KBM-7 (cell line): ENCODE measurements at regions not wholly inside any gene's neighbourhood (a gene's known extent, or its start where the extent isn't known, plus 50 kb on each side); places are given as distances from the start of the nearest gene placed in this dataset.

Experiments
- DNase-seq: peaks from one replicate; pipeline ENCODE4 v3.0.0-alpha.2; 2015
- in situ Hi-C: fragments of 300-500 bp; cut with MboI; formaldehyde crosslinking; loops from 2 replicates; pipeline ENCODE4 v1.14.3; 2020; ENCODE audit warnings: low sequenced_read_pairs, low pct_unique_long_range_greater_than_20kb, mixed read lengths

DNA sequence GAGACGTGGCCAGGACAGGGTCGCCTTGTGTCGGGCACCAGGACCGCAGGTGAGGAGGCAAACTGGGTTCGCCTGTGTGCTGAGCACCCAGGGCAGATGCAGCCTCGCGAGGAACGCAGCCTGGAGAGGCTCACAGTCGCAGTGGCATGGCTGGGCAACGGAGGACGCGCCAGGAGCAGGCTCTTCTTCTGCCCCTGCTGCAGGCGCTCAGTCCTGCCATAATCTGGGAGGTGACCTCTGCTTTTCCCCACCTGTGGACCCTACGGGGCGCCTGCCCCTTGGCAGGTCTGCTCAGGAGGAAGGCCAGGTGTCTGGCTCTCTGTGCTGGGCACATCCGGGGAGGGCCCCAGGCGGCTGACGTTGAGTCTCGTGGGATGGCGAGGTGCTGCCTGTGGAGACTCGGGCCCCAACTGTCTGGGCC is 1136.2 kb downstream of the BRD1 start:
- in situ Hi-C loops = no loop called here

DNA sequence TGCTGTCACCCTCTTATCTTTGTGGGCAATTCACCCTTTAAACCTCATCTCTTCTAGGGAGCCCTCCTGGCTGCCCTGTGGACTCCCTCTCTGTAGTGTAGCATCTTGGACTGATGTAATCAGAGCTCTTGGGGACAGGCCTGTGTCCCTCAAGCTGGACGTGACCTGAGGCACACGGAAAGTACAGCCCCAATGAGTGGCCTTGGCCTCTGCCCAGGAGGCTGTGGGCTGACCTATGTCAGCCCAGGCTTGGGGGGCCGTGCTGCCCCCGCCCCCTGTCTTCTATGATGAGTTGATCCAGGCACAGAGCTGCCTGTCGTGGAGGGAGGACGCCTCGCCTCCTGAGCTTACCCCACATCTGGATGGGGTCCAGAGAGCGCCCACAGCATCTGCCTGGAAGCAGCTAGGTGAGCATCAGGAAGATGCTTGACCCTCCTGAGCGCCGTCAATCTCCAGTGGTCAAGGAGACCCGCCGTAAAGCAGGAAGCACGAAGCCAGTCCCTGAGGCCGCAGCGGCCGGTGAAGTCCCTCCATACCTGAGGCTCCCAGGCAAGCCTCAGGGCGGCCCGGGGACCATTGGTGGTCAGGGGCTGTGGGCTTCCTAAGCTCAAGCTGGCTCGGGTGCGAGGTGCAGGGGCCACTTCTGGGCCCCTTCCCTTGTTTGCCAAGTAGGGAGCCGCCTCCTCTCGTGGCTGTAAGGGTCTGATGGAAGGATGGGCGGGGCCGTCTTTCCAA is 1136.9 kb downstream of the BRD1 start:
- no peak for DNase-seq
- in situ Hi-C loops = no loop called here

More for the DNA sequence above, 1136.2 kb downstream of the BRD1 start:
- DNase-seq = no peak

DNA sequence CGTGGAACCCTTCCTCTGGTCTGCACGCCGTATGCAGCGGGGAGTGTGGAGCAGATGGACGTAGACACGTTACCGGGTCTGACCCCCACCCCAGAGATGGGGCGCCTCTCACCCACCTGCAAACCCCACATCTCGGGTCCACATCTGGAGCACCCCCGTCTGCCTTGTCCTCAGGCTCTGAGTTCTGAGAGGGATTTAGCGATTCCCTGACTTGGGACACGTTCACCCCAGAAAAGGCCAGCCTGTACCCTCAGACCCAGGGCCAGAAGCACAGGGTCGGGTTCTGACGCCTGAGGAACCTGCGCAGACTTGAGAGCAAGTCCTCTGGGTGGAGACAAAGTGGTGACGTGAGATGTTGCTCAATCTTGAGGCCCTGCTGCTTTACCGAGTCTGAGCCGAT is 1138.5 kb downstream of the BRD1 start:
- DNase-seq = no peak
- in situ Hi-C loops = no loop called here

DNA sequence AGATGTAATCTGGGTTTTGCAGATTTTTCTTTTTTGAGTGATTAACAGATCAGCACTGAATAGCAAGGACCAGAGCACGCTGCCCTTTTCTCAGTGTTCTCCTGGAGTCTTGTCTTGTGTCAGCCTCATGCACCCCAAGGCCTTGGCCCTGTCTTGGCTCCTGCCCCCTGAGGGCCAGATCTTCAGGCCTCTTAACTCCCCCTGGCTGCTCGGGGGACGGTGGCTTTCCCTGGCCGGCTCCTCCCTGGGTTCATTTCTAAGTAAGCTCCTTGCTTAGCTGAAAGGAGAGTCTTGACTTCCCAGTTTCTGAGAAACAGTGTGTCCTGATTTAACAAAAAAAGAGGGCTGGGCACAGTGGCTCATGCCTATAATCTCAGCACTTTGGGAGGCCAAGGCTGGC is 1139.3 kb downstream of the BRD1 start:
- in situ Hi-C loops = no loop called here
- no peak for DNase-seq

DNA sequence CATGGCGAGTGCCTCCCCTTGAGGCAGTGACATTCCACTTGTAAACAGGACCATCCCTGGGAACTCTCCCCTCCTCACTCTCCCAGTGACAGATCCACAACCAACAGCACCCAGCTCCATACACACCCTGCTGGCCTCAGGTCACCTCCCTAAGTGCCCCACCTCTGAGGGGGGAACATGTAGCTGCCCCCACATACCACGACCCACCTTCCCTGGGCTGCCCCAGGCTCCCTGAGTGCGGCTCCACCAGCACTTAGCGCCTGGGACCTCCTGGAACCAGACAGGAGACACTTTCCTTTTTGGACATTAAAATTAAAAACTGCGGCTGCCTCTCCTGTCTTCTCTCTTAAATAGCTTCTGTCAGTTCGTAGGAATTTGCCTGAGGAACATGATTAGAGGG is 1140.1 kb downstream of the BRD1 start:
- in situ Hi-C loops = no loop called here
- DNase-seq = no peak

DNA sequence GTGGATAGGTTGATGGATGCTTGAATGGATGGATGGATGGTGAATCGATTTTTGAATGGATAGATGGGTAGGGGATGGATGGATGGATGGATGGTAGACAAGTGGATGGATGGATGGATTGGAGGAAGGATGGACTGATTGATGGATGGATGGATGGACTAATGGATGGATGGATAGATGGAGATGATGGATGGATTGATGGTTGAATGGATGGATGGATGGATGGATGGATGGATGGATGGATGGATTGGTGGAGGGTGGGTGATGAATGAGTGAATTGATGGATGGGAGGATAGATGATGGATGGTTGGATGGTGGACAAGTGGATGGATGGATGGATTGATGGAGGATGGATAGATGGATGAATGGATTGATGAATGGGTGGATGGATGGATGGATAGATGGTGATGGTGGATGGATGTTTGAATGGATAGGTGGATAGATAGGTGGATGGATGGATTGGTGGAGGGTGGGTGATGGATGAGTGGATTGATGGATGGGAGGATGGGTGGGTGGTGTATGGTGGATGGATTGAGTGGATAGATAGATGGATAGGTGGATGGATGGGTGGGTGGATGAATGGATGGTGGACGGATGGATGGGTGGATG is 1140.9 kb downstream of the BRD1 start:
- in situ Hi-C loops = no loop called here
- no peak for DNase-seq

DNA sequence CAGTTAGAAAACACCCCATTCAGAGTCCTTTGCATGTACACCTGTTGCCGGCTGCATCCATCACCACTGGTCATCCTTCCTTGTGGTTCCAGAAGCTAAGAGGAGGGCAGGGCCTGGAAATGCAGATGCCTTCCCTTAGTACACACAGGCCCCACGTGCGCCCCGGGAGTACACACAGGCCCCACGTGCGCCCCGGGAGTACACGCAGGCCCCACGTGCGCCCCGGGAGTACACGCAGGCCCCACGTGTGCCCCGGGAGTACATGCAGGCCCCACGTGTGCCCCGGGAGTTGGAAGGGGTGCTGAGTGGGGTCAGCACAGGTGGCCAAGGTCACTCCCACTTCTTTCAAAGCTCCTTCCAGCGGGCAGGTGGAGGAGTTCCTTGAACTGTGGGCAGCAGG is 1141.9 kb downstream of the BRD1 start:
- in situ Hi-C loops = no loop called here
- no peak for DNase-seq

DNA sequence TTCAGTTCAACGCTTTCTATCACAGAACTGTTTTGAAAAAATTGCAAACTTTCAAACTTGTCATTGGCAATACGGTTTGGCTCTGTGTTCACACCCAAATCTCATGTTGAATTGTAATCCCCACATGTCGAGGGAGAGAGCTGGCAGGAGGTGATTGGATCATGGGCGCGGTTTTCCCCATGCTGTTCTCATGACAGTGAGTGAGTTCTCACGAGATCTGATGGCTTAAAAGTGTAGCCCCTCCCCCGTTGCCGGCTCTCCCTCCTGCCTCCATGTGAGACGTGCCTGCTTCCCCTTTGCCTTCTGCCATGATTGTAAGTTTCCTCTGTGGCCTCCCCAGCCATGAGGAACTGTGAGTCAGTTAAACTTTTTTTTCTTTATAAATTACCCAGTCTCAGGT is 1144.0 kb downstream of the BRD1 start:
- in situ Hi-C loops = no loop called here
- DNase-seq = peak; percentile 2

DNA sequence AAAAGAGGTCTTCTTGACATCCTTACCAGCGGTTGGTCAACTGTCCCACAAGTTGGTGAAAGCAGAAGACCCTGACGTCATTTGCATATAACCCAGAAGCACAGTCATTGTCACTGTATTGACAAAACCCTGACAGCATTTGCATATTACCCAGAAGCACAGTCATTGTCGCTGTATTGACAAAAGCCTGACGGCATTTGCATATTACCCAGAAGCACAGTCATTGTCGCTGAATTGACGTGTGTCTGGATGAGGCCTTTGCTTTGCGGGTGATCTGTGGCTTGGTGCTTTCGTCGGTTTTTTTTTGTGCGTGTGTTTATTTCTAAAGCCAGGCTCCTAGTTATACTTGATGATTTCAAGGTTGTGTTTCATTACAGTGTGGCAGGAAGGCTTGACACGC is 1145.2 kb downstream of the BRD1 start:
- in situ Hi-C loops = no loop called here
- DNase-seq = no peak

DNA sequence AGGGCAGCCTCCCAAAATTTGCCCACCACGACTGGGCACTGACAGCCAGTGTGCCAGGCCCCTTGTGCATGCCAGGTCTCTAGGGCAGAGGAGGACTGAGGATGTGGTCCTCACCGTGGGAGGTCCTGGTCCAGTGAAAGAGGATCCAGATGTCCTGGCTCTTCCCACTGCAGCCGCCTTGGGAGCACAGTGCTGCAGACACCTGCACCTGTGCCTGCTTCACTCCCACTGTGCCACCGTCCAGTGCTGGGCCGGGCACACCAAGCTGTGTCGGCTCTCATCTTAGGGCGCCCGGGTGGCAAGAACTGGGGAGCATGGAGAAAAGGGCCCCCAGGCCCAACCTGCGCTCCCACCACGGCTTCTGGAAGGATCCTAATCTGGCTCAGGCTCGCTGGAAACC is 1147.1 kb downstream of the BRD1 start:
- in situ Hi-C loops = no loop called here
- no peak for DNase-seq

DNA sequence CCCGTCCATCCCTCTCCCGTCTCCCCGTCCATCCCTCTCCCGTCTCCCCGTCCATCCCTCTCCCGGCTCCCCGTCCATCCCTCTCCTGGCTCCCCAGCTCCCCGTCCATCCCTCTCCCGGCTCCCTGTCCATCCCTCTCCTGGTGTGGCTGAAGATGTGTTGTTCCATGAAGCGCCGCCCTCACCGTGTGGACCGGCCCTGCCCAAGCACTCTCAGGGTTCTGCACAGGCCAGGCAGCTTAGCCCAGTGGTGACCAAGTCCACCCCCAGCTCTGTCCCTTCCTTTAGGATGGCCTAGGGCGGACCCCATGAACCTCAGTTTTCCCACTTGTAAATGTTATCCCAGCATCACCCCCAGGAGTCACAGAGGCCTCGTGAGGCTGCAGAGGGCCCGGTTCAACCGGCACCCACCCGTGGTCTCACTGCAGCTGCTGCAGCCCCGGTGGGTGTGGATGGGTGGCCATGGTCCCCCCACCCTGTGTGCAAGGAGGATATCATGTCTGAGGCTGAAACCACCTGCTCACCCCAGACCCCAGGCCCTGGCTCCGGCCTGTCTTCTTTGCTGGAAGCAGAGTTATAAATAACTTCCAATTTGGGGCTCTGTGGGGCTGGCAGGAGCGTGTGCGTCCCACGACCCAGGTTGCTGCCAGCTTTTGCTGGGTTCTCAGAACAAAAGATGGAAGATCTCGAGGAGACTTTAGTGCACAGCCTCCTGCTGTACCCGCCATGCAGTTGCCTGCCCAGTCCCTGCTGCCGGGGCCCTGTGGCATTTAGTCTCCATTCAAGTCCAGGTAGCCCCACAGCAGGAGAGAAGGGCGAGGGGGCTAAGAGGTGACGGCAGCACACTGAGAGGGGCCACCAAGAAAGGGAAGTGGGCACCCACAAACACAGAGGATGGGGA is 1147.8 kb downstream of the BRD1 start:
- DNase-seq = no peak
- in situ Hi-C loops = no loop called here

DNA sequence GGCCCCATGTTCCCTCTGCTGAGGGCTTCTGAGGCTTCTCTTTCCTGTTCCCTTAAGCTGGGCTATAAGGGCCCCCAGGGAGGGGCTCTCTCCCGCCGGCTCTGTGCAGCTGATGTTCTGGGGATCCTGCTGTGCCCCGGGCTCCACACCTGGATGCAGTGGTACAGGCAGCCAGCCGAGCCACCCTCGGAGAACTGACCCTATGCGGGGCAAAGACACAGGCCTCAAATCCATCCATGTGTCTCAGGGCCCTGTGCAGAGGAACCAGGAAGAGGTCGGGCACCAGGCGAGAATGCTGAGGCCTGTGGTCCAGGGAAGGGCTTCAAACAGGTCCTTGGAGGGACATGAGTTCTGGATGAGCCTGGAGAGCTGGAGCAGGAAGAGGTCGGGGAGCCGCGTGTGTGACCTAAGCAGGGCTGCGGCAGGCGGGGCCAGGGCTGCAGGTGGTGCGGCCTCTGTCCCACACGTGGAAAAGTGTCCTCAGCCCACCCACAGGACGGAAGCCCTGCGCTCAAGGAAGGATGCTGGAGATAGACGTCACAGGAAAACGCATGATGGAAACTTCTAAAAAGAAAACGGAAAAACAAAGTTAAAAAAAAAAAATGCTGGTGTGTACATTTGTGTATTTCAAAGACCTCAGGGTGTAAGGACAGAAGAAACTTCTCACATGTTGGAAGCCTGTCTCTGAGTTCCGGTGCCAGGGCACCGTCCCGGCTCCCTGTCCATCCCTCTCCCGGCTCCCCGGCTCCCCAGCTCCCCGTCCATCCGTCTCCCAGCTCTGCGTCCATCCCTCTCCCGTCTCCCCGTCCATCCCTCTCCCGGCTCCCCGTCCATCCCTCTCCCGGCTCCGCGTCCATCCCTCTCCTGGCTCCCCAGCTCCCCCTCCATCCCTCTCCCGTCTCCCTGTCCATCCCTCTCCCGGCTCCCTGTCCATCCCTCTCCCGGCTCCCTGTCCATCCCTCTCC is 1149.2 kb downstream of the BRD1 start:
- DNase-seq = no peak
- in situ Hi-C loops = no loop called here

DNA sequence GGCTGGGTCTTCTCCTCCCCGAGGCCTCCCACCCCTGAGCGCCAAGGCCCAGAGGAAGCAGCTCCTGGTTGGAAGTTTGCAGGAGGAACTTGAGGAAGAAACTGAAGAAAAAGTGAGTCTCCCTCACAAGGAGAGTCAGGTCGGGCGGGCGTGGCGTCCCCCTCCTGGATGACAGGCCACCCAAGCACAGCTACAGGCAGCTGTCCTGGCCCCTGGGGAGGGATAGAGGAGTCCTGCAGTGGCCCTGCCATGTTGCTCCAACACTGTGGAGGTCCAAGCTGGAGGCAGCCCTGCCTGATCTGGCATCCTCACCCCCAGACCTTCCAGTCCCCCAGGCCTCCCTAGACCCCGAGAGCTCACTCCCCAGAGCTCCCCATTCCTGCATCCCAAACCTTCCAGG is 1150.1 kb downstream of the BRD1 start:
- in situ Hi-C loops = no loop called here

DNA sequence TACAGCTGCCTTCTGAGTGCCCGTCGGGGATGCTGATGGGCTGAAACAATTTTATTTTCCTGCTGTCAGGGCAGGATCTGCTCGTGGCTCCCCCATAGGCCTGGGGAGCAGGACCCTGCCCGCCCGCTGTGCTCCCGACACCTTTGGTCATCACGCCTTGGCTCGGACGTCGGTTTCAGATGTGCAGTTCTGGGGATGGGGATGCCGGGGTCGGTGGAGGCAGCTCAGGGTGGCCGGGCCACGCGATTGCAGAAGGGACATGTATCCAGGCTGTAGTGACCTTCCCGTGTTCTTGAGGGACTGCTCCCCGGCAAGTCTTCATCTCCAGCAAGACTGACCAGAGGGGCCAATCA is 1150.5 kb downstream of the BRD1 start:
- in situ Hi-C loops = no loop called here

More for the DNA sequence above, 1150.1 kb downstream of the BRD1 start:
- DNase-seq = no peak

DNA sequence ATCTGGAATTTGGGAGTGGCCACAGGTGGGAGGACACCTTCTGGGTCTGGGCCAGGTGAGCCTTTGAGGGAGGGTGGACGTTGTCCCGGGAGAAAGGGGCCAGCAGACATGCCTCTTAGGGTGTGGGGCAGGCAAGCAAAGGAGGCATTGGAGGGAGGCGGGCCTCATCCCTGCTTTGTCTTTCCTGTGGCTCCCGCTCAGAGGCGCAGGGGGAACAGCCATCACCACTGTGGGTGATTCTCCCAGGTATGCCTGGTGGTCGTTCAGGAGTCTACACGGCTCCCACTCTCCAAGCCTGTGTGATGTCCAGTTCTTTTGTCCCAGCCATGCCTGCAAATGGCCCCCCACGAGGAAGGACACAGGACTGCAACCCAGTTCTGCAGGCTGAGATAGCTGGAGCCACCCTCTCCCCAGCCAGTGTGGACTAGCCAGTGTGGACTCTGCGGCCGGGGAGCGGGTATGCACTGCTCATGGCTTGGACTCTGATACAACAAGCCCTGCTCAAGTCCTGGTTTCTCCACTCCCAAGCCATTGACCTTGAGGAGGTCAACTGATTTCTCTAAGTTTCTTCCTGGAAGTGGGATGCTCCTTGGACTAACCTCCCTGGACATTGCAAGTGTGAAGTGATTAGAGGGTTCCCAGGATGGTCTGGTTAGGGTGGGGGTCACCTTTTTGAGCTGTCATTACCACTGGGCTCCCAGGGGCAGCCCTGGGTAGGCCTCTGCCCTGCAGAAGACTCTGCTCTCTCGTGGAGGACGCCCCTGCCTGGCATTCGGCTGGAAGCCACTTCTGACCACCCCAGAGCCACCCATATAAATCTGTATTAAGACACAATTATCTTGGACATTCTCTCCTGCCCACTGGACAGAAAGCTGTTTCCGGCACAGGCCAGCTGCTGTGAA is 1151.2 kb downstream of the BRD1 start:
- in situ Hi-C loops = no loop called here
- DNase-seq = no peak

More for the DNA sequence above, 1150.5 kb downstream of the BRD1 start:
- no peak for DNase-seq

DNA sequence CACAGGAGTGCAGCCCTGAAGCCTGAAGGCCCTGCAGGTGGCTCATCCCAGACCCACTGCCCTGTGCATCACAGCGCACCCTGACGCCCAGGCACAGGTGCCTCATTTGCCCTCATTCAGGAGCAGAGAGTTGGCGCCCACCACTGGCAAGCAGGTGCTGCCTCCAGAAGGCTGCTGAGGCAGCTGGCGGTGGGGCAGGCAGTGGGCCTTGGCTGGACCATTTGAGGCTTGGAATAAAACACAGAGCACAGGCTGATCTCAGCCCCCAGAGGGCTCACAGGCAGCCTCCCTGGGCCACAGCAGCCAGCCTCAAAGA is 1151.9 kb downstream of the BRD1 start:
- in situ Hi-C loops = no loop called here
- no peak for DNase-seq

DNA sequence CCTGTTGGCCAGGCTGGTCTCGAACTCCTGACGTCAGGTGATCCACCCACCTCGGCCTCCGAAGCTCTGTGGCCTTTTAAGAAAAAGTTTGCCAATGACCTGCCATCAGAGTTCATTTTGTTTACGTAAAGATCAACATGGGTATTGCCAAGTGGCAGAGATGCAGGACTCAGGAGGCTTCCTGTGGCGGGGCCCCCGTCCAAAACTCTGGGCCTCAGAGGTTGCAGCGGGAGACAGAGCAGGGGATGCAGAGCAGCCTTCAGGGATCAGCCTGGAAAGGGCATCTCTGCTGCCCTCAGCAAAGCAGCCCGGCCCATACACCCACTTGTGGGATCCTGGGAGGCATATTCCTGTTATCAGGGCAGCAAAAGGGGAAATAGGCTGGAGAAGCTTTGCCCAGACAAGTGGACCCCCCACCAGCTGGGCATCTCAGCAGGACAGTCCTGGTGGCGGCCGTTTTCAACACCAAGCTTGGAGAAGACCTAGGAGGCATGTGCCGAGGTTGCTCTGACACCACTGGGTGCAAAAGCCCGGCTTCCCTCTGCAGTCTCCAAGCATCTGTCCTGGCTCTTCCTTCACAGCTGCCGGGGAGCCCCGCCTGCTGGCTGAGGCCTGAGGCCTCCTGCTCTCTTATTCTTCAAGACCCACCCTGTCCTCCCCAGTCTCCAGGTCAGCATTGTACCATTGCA is 1152.4 kb downstream of the BRD1 start:
- no peak for DNase-seq
- in situ Hi-C loops = no loop called here
